H9 (cell line): ENCODE measurements at regions not wholly inside any gene's neighbourhood (a gene's known extent, or its start where the extent isn't known, plus 50 kb on each side); places are given as distances from the start of the nearest gene placed in this dataset.
A peak's percentile ranks its signal among the peaks of the same experiment; 100 is the strongest.

Experiments used
- DNase-seq: peaks from one replicate; pipeline ENCODE4 v3.0.0-alpha.2; 2017
- H2AFZ ChIP-seq: one replicate; pipeline ENCODE4 v1.6.1; 2013; ENCODE audit warnings: mild to moderate bottlenecking, low read length, control low read depth, moderate library complexity
- H2AK5ac ChIP-seq: 2 replicates; pipeline ENCODE4 v1.6.1; 2013; ENCODE audit warnings: low read length, control low read depth, mixed read lengths; ENCODE audit not compliant: insufficient read length
- H2BK120ac ChIP-seq: one replicate; pipeline ENCODE4 v1.6.1; 2013; ENCODE audit warnings: low read depth, mild to moderate bottlenecking, low read length, control low read depth, inconsistent platforms; ENCODE audit not compliant: poor library complexity, severe bottlenecking
- H2BK12ac ChIP-seq: 2 replicates; pipeline ENCODE4 v1.6.1; 2013; ENCODE audit warnings: low read length, control low read depth, mixed read lengths, low read depth; ENCODE audit not compliant: insufficient read length
- H2BK15ac ChIP-seq: 2 replicates; pipeline ENCODE4 v1.6.1; 2013; ENCODE audit warnings: low read depth, low read length, control low read depth
- H2BK20ac ChIP-seq: one replicate; pipeline ENCODE4 v1.6.1; 2013; ENCODE audit warnings: low read depth, mild to moderate bottlenecking, low read length, control low read depth, inconsistent platforms; ENCODE audit not compliant: poor library complexity, severe bottlenecking
- H2BK5ac ChIP-seq: 2 replicates; pipeline ENCODE4 v1.6.1; 2013; ENCODE audit warnings: low read length, control low read depth, mixed read lengths; ENCODE audit not compliant: insufficient read length
- H3K14ac ChIP-seq: 2 replicates; pipeline ENCODE4 v1.6.1; 2013; ENCODE audit warnings: low read length, control low read depth; ENCODE audit not compliant: insufficient read depth
- H3K18ac ChIP-seq: 2 replicates; pipeline ENCODE4 v1.6.1; 2013; ENCODE audit warnings: low read depth, mild to moderate bottlenecking, mixed read lengths, low read length, control low read depth; ENCODE audit not compliant: insufficient read length
- H3K23ac ChIP-seq: 2 replicates; pipeline ENCODE4 v1.6.1; 2013; ENCODE audit warnings: low read length, control low read depth, mixed read lengths, low read depth; ENCODE audit not compliant: insufficient read length
- H3K23me2 ChIP-seq: 2 replicates; pipeline ENCODE4 v1.6.1; 2013; ENCODE audit warnings: low read depth, mild to moderate bottlenecking, mixed read lengths, low read length, control low read depth; ENCODE audit not compliant: insufficient read length, poor library complexity, severe bottlenecking
- H3K27ac ChIP-seq: 2 replicates; pipeline ENCODE4 v1.5.1; 2013; ENCODE audit warnings: low read length, control low read depth, mixed read lengths, low read depth; ENCODE audit not compliant: insufficient read length
- H3K27me3 ChIP-seq: 2 replicates; pipeline ENCODE4 v1.6.1; 2013; ENCODE audit warnings: low read length, control low read depth, inconsistent platforms; ENCODE audit not compliant: insufficient read depth
- H3K4ac ChIP-seq: 2 replicates; pipeline ENCODE4 v1.6.1; 2013; ENCODE audit warnings: low read depth, mild to moderate bottlenecking, control low read depth, inconsistent platforms, low read length, moderate library complexity
- H3K4me1 ChIP-seq: 2 replicates; pipeline ENCODE4 v1.6.1; 2013; ENCODE audit warnings: low read length, control low read depth, inconsistent platforms; ENCODE audit not compliant: insufficient read depth
- H3K4me2 ChIP-seq: 2 replicates; pipeline ENCODE4 v1.6.1; 2013; ENCODE audit warnings: low read length, control low read depth, mixed read lengths; ENCODE audit not compliant: insufficient read length, insufficient read depth
- H3K56ac ChIP-seq: 2 replicates; pipeline ENCODE4 v1.6.1; 2013; ENCODE audit warnings: low read depth, mild to moderate bottlenecking, mixed read lengths, low read length, control low read depth; ENCODE audit not compliant: insufficient read length
- H3K79me1 ChIP-seq: 2 replicates; pipeline ENCODE4 v1.6.1; 2013; ENCODE audit warnings: low read depth, mild to moderate bottlenecking, moderate library complexity, low read length, control low read depth, inconsistent platforms; ENCODE audit not compliant: insufficient read depth, poor library complexity, severe bottlenecking
- H3K79me2 ChIP-seq: 2 replicates; pipeline ENCODE4 v1.6.1; 2013; ENCODE audit warnings: low read length, control low read depth, inconsistent platforms; ENCODE audit not compliant: insufficient read depth
- H3K9ac ChIP-seq: 2 replicates; pipeline ENCODE4 v1.6.1; 2013; ENCODE audit warnings: low read length, control low read depth, mixed read lengths; ENCODE audit not compliant: insufficient read length; ENCODE audit errors: extremely low read depth
- H3K9me3 ChIP-seq: one replicate; pipeline ENCODE4 v1.6.1; 2013; ENCODE audit warnings: low read depth, low read length, inconsistent platforms; ENCODE audit not compliant: control insufficient read depth
- H3T11ph ChIP-seq: one replicate; pipeline ENCODE4 v1.6.1; 2013; ENCODE audit warnings: mild to moderate bottlenecking, low read length, control low read depth, inconsistent platforms
- H4K20me1 ChIP-seq: one replicate; pipeline ENCODE4 v1.6.1; 2013; ENCODE audit not compliant: control insufficient read depth, insufficient read length, insufficient read depth
- H4K5ac ChIP-seq: 2 replicates; pipeline ENCODE4 v1.6.1; 2013; ENCODE audit warnings: low read depth, mild to moderate bottlenecking, mixed read lengths, low read length, control low read depth; ENCODE audit not compliant: insufficient read length
- H4K8ac ChIP-seq: replicated peaks from 2 replicates; pipeline ENCODE4 v1.6.1; 2013; ENCODE audit warnings: low read length, control low read depth, mixed read lengths, low read depth; ENCODE audit not compliant: insufficient read length
- H4K91ac ChIP-seq: 2 replicates; pipeline ENCODE4 v1.6.1; 2013; ENCODE audit warnings: low read depth, mild to moderate bottlenecking, moderate library complexity, mixed read lengths, low read length, control low read depth; ENCODE audit not compliant: insufficient read length
- H3K27ac Mint-ChIP-seq, 3 experiments: 2 replicates in 2 of 3; 3 replicates in 1 of 3; pipeline ENCODE4 v1.8.0; 2020 to 2021; ENCODE audit warnings: mixed read lengths in 3 of 3, mild to moderate bottlenecking in 1 of 3, moderate library complexity in 1 of 3
- H3K27me3 Mint-ChIP-seq: 2 replicates; pipeline ENCODE4 v1.8.0; 2021; ENCODE audit warnings: low read depth, mild to moderate bottlenecking, moderate library complexity, mixed read lengths
- H3K36me3 Mint-ChIP-seq, 3 experiments: 2 replicates in 2 of 3; 3 replicates in 1 of 3; pipeline ENCODE4 v1.8.0; 2020 to 2021; ENCODE audit warnings: low read depth in 3 of 3, mixed read lengths in 3 of 3; ENCODE audit not compliant: insufficient read depth in 1 of 3
- H3K4me1 Mint-ChIP-seq, 2 experiments: 2 replicates each; pipeline ENCODE4 v1.8.0; 2020; ENCODE audit warnings: mixed read lengths in 2 of 2
- H3K4me3 Mint-ChIP-seq, 2 experiments: 2 replicates in 1 of 2; 3 replicates in 1 of 2; pipeline ENCODE4 v1.8.0; 2020 to 2021; ENCODE audit warnings: mild to moderate bottlenecking in 2 of 2, mixed read lengths in 2 of 2, moderate library complexity in 1 of 2
- H3K9me3 Mint-ChIP-seq, 2 experiments: 2 replicates in 1 of 2; 3 replicates in 1 of 2; pipeline ENCODE4 v1.8.0; 2020; ENCODE audit warnings: mild to moderate bottlenecking in 2 of 2, mixed read lengths in 2 of 2, moderate library complexity in 1 of 2
- WGBS: extraction: QIAGEN DNeasy Blood & Tissue Kit; methylation state at CpG from one replicate; pipeline ENCODE4 v1.1.7; 2013; ENCODE audit warnings: missing lambda C conversion rate, low lambda C conversion rate, mixed read lengths; ENCODE audit not compliant: insufficient read length; ENCODE audit errors: extremely low coverage; 5-methylcytosine and 5-hydroxymethylcytosine counted together
- TF ChIP-seq, protein P1 (sequence below): fragments of 200-600 bp; sonication (generic); conservative IDR thresholded peaks from 3 replicates; pipeline ENCODE4 v1.8.0; 2021; ENCODE audit warnings: antibody characterized with exemption, mild to moderate bottlenecking

DNA sequence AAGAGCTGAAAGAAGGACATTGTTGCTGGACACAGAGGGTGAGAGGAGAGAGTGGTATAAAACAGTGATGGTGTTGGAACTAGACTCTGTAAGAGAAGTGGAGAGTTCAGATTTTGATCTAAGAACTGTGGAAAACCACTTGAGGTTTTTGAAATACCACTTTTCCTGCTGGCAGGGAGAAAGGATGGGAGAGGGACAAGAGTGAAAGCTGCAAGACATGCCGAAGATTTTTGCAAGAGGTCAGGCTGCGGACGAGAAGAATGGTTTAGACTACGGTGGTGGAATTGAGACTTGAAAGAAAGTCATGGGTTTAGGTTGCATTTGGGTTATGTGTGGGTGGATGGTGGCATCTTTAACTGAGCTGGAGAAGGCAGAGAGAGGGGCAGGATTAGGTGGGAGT, 202.2 kb upstream of the RPS23 start:
- no peak for DNase-seq
- no peak overlapping the region for H3K27ac ChIP-seq
- no peak overlapping the region for H2BK20ac ChIP-seq
- no peaks in the 10 kb centered on the region for H3K27me3 Mint-ChIP-seq
- H2BK15ac ChIP-seq = no peak overlapping the region
- H3K9me3 Mint-ChIP-seq = 0 out of 5 replicates have a peak, but pooled peaks cover 0 to 2% of the 10 kb centered on the region in 2 experiments
- no peak overlapping the region for H4K5ac ChIP-seq
- H3K18ac ChIP-seq = no peak overlapping the region
- H2BK120ac ChIP-seq = no peak overlapping the region
- no peak overlapping the region for H3K4ac ChIP-seq
- H2AK5ac ChIP-seq = no peak overlapping the region
- H3K79me1 ChIP-seq = no peaks in the 10 kb centered on the region
- 0 out of 7 replicates have a peak overlapping the region, but pooled peaks of 1 of the 3 experiments have one; percentile 3 for H3K27ac Mint-ChIP-seq
- no peaks in the 10 kb centered on the region for H3K9me3 ChIP-seq
- no peaks in the 10 kb centered on the region for H4K20me1 ChIP-seq
- no peak overlapping the region for H4K91ac ChIP-seq
- H3K23ac ChIP-seq = no peak overlapping the region
- H3K23me2 ChIP-seq = no peaks in the 10 kb centered on the region
- H3K36me3 Mint-ChIP-seq = no peaks in the 10 kb centered on the region
- H2BK5ac ChIP-seq = no peak overlapping the region
- no peak overlapping the region for H2BK12ac ChIP-seq
- WGBS = no CpG with 5 or more reads among the region's 4 CpGs
- H3K79me2 ChIP-seq = no peaks in the 10 kb centered on the region
- H3K4me1 ChIP-seq = no peaks in the 10 kb centered on the region
- no peak overlapping the region for H3K56ac ChIP-seq
- no peak overlapping the region for H3K14ac ChIP-seq
- peaks cover 0 to 4% of the 10 kb centered on the region in 2 experiments; a peak in 2 of 4 replicates for H3K4me1 Mint-ChIP-seq
- no peaks in the 10 kb centered on the region for H3K27me3 ChIP-seq
- H3K9ac ChIP-seq = no peak overlapping the region
- no peak overlapping the region for H3K4me2 ChIP-seq
- H4K8ac ChIP-seq = no peak overlapping the region
- TF ChIP-seq, protein P1, sequence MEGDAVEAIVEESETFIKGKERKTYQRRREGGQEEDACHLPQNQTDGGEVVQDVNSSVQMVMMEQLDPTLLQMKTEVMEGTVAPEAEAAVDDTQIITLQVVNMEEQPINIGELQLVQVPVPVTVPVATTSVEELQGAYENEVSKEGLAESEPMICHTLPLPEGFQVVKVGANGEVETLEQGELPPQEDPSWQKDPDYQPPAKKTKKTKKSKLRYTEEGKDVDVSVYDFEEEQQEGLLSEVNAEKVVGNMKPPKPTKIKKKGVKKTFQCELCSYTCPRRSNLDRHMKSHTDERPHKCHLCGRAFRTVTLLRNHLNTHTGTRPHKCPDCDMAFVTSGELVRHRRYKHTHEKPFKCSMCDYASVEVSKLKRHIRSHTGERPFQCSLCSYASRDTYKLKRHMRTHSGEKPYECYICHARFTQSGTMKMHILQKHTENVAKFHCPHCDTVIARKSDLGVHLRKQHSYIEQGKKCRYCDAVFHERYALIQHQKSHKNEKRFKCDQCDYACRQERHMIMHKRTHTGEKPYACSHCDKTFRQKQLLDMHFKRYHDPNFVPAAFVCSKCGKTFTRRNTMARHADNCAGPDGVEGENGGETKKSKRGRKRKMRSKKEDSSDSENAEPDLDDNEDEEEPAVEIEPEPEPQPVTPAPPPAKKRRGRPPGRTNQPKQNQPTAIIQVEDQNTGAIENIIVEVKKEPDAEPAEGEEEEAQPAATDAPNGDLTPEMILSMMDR = no peak
- H2AFZ ChIP-seq = no peak overlapping the region
- H3K4me3 Mint-ChIP-seq = no peak overlapping the region
- no peak overlapping the region for H3T11ph ChIP-seq
